ENCODE measurements at regions not wholly inside any gene's neighbourhood (a gene's known extent, or its start where the extent isn't known, plus 50 kb on each side); places are given as distances from the start of the nearest gene placed in this dataset.

GRCh38 chr6:14910692-14911547 is 334.9 kb upstream of the JARID2 start (continued):
- peak; percentile 62 for TF ChIP-seq ZNF687 (IDR thresholded peaks at IDR 0.05)
- no peak for TF ChIP-seq ZBTB11 (CRISPR knock-in tag; IDR thresholded peaks at IDR 0.05)
- TF ChIP-seq YY1 (IDR thresholded peaks at IDR 0.05; ENCODE audit: low read depth, low read length) = peak; percentile 66
- peak; percentile 48; the same call in 1 of the 2 replicates for TF ChIP-seq ZBTB40 (IDR thresholded peaks at IDR 0.05; ENCODE audit: borderline replicate concordance)
- peak; percentile 98 for TF ChIP-seq SPI1 (IDR thresholded peaks at IDR 0.05; ENCODE audit: borderline replicate concordance, insufficient read depth, low read depth, low read length)
- TF ChIP-seq PAX5 (IDR thresholded peaks at IDR 0.05; ENCODE audit: borderline replicate concordance, low read depth, low read length) = peak; percentile 96
- no peak for TF ChIP-seq REST (IDR thresholded peaks at IDR 0.05; ENCODE audit: low read depth, low read length)
- TF ChIP-seq SMC3 (IDR thresholded peaks at IDR 0.05; ENCODE audit: borderline replicate concordance, low read length) = no peak

Data from GM12878 (cell line).